ENCODE measurements at regions not wholly inside any gene's neighbourhood (a gene's known extent, or its start where the extent isn't known, plus 50 kb on each side); places are given as distances from the start of the nearest gene placed in this dataset.

GRCh38 chr4:10183462-10183861, 66.9 kb upstream of the WDR1 start:
- TF ChIP-seq SMC3 (IDR thresholded peaks at IDR 0.05; ENCODE audit: borderline replicate concordance, low read length) = no peak
- no peak for TF ChIP-seq CEBPB (IDR thresholded peaks at IDR 0.05; ENCODE audit: borderline replicate concordance in 1 of 2, low read depth in 2 of 2, low read length in 2 of 2)
- no peak for TF ChIP-seq USF1 (IDR thresholded peaks at IDR 0.05; ENCODE audit: borderline replicate concordance, extremely low read length, insufficient read depth, low read depth, low read length)
- TF ChIP-seq CTCF (IDR thresholded peaks at IDR 0.05 in 2 of 3, conservative IDR thresholded peaks at IDR 0.05 in 1 of 3; ENCODE audit: control insufficient read depth in 2 of 3, extremely low read depth in 1 of 3, insufficient read depth in 1 of 3, low read depth in 3 of 3, low read length in 3 of 3) = no peak
- no peak for TF ChIP-seq SPI1 (IDR thresholded peaks at IDR 0.05; ENCODE audit: borderline replicate concordance, insufficient read depth, low read depth, low read length)
- TF ChIP-seq MAX (IDR thresholded peaks at IDR 0.05; ENCODE audit: low read depth, low read length) = no peak
- no peak for TF ChIP-seq HDGF (IDR thresholded peaks at IDR 0.05)
- TF ChIP-seq POLR2AphosphoS5 (IDR thresholded peaks at IDR 0.05; ENCODE audit: low read length) = no peak
